ENCODE measurements at regions not wholly inside any gene's neighbourhood (a gene's known extent, or its start where the extent isn't known, plus 50 kb on each side); places are given as distances from the start of the nearest gene placed in this dataset.

GRCh38 chr1:67951014-67951413, 99.4 kb downstream of the DIRAS3 start:
- no peak for DNase-seq
- Mint-ChIP-seq H3K27me3 (ENCODE audit: insufficient read depth) (no peaks in the 10 kb centered on the region), H3K4me3 (no peak overlapping the region), H3K9me3 (no peaks in the 10 kb centered on the region), H3K36me3 (ENCODE audit: low read depth) (no peaks in the 10 kb centered on the region), H3K4me1 (ENCODE audit: low read depth) (peaks cover 10% of the 10 kb centered on the region), H3K27ac (no peak overlapping the region)
- TF ChIP-seq CTCF (IDR thresholded peaks at IDR 0.05), result no peak

- peaks cover 7% of the 10 kb centered on the region for H3K4me1 Mint-ChIP-seq (ENCODE audit: low read depth)
- no peak overlapping the region for H3K4me3 Mint-ChIP-seq
- no peak overlapping the region for H3K27ac Mint-ChIP-seq
- no peaks in the 10 kb centered on the region for H3K36me3 Mint-ChIP-seq (ENCODE audit: low read depth)
- DNase-seq, result peak; percentile 82
- TF ChIP-seq CTCF (IDR thresholded peaks at IDR 0.05), result no peak
- H3K27me3 Mint-ChIP-seq (ENCODE audit: insufficient read depth), result no peaks in the 10 kb centered on the region
- H3K9me3 Mint-ChIP-seq, result no peaks in the 10 kb centered on the region
These were observed 102.0 kb downstream of the DIRAS3 start for GRCh38 chr1:67948151-67949080.

GRCh38 chr1:67947114-67947513, 103.3 kb downstream of the DIRAS3 start:
- DNase-seq, result no peak
- no peak overlapping the region for H3K27ac Mint-ChIP-seq
- H3K4me1 Mint-ChIP-seq (ENCODE audit: low read depth), result peaks cover 3% of the 10 kb centered on the region
- H3K4me3 Mint-ChIP-seq, result no peak overlapping the region
- no peak for TF ChIP-seq CTCF (IDR thresholded peaks at IDR 0.05)
- no peaks in the 10 kb centered on the region for H3K36me3 Mint-ChIP-seq (ENCODE audit: low read depth)
- no peaks in the 10 kb centered on the region; the same call in 1 of the 2 replicates for H3K27me3 Mint-ChIP-seq (ENCODE audit: insufficient read depth)
- no peaks in the 10 kb centered on the region for H3K9me3 Mint-ChIP-seq

GRCh38 chr1:67945733-67946374, 104.6 kb downstream of the DIRAS3 start:
- H3K4me1 Mint-ChIP-seq (ENCODE audit: low read depth), result no peaks in the 10 kb centered on the region
- DNase-seq, result no peak
- no peaks in the 10 kb centered on the region; the same call in 1 of the 2 replicates for H3K27me3 Mint-ChIP-seq (ENCODE audit: insufficient read depth)

GRCh38 chr1:67942274-67942673, 108.2 kb downstream of the DIRAS3 start:
- no peak for TF ChIP-seq CTCF (IDR thresholded peaks at IDR 0.05)
- H3K27ac Mint-ChIP-seq, result no peak overlapping the region
- no peaks in the 10 kb centered on the region for H3K36me3 Mint-ChIP-seq (ENCODE audit: low read depth)
- H3K9me3 Mint-ChIP-seq, result no peaks in the 10 kb centered on the region
- peaks cover 2% of the 10 kb centered on the region; the same call in 1 of the 2 replicates for H3K27me3 Mint-ChIP-seq (ENCODE audit: insufficient read depth)
- no peak overlapping the region for H3K4me3 Mint-ChIP-seq
- no peak for DNase-seq
- peaks cover 8% of the 10 kb centered on the region for H3K4me1 Mint-ChIP-seq (ENCODE audit: low read depth)

More at GRCh38 chr1:67945733-67946374, 104.6 kb downstream of the DIRAS3 start:
- Mint-ChIP-seq H3K9me3 (no peaks in the 10 kb centered on the region), H3K27ac (no peak overlapping the region), H3K4me3 (no peak overlapping the region), H3K36me3 (ENCODE audit: low read depth) (no peaks in the 10 kb centered on the region)
- no peak for TF ChIP-seq CTCF (IDR thresholded peaks at IDR 0.05)
